ENCODE measurements at regions not wholly inside any gene's neighbourhood (a gene's known extent, or its start where the extent isn't known, plus 50 kb on each side); places are given as distances from the start of the nearest gene placed in this dataset.

- no peak for TF ChIP-seq CTCF (IDR thresholded peaks at IDR 0.05)
- TF ChIP-seq POLR2A (IDR thresholded peaks at IDR 0.05) = no peak
Measured at GRCh38 chr1:229000187-229000586, 264.9 kb downstream of the RHOU start.
